Suppressor macrophage (primary cell): ENCODE measurements at regions not wholly inside any gene's neighbourhood (a gene's known extent, or its start where the extent isn't known, plus 50 kb on each side); places are given as distances from the start of the nearest gene placed in this dataset.
"Not testable (repeated sequence)": the region's sequence is repeated elsewhere in the genome, so short reads cannot be mapped to it uniquely, and the experiment has no call there.

Experiments
- DNase-seq, 4 experiments: peaks; one replicate each; pipeline ENCODE4 v3.0.0-alpha.2; 2020 to 2022

DNA sequence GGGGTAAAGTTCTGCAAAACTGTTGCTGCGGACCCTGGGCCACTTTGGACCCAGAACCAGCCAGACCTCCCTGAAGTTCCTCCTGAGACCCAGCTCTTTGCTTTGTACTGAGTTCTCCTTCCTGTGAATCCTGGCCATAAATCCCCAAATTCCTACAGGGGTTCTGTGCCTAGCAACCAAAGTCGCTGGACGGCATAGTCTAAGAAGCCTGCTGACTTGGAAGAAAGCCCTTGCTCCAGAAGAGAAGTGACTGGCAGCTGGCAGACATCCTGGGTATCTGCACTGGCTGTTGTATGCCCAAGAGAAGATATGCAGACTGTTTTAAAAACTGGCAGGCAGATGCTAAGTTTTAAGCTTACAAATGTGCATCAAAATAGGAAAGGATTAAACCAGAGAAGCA lies 99.9 kb upstream of the SLC24A4 start:
- no peak for DNase-seq

DNA sequence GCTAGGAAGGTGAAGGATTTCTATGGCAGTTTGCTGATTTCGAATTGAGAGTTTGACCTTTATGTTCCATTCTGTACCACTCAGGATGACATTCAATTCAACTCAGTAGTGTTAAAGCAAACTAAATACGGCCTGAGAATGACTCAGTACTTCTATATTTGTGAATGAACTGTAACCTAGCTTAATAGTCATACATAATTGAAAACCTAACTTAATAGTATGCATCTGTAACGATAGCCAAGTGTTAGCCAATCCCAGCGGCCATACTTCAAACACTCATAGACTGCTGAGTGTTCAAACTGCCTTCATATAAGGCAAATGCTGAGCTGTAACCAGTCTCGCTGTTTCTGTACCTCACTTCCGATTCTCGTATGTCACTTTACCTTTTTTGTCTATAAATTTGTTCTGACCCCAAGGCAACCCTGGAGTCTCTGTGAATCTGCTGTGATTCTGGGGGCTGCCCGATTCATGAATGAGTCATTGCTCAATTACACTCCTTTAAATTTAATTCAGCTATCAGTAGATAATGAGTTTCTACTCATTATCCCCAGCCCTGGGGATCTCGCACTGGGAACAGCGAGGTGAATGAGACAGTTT lies 98.5 kb upstream of the SLC24A4 start:
- peak in 2 of 4 experiments; percentile 12 to 21 for DNase-seq

GRCh38 chr14:92225731-92226130 lies 97.2 kb upstream of the SLC24A4 start:
- no peak for DNase-seq

- not testable (repeated sequence) for DNase-seq
Measured at GRCh38 chr14:92226166-92226565, 96.8 kb upstream of the SLC24A4 start.

GRCh38 chr14:92236243-92236900 lies 86.6 kb upstream of the SLC24A4 start:
- no peak for DNase-seq

- no peak for DNase-seq
Measured at GRCh38 chr14:92240658-92241057, 82.3 kb upstream of the SLC24A4 start.

GRCh38 chr14:92241966-92242595 lies 80.9 kb upstream of the SLC24A4 start:
- no peak for DNase-seq

GRCh38 chr14:92244805-92245204 lies 78.2 kb upstream of the SLC24A4 start:
- no peak for DNase-seq

DNA sequence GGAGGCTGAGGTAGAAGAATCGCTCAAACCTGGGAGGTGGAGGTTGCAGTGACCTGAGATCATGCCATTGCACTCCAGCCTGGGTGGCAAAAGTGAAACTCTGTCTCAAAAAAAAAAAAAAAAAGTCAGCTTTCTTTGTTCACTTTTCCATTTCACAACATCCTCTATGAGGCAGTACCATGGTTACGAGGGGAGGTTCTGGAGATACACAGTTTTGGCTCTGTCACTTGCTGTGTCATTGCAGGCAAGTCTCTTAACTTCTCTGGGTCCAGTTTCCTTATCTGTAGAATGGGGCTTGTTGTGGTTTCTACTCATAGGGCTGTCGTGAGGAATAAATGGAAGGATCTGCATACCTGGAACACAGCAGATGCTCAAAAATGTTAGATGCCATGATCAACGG lies 75.6 kb upstream of the SLC24A4 start:
- DNase-seq, result peak; percentile 38 to 76 (median 60)

DNA sequence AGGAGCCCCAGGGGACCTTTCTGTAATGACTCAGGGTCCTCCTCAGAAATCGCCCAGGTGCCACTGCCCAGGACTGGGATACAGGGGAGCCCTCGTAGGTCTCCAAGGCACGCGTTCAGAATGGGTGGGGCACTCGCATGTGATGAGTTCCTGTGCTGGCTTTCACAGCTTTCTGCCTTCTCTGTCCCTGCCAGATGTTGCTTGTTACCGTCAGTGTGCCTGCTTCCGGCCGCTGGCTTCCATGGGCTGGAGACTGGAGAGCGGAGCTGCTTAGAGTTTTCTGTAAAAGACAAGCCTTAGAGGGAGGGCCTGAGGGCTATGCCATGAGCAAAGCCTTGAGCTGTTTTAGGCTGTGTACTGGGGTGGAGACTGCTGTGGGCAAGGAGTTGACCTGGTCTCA lies 75.0 kb upstream of the SLC24A4 start:
- no peak for DNase-seq

GRCh38 chr14:92248696-92249095 lies 74.3 kb upstream of the SLC24A4 start:
- DNase-seq, result peak; percentile 71 to 88 (median 77)

- DNase-seq, result not testable (repeated sequence)
Measured at GRCh38 chr14:92250366-92250765, 72.6 kb upstream of the SLC24A4 start.

DNA sequence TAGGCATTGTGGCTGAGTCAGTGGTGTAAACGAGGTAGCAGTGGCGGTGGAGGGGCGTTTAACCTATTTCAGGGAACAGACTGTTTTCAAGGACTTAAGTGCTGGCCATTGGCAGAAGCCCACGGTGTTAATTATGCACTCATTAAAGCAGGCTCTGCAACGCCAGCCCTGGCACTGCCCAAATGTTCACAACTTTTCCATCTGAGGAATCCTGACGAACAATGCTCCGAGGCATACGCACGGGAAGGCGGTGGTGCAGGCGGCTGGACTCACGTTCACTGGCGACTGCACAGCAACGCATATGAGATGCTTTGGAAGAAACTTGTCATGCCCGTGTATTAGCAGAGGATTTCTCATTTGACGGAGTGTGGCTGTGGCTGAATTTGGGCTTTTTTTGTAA lies 70.6 kb upstream of the SLC24A4 start:
- DNase-seq, result no peak

- DNase-seq, result no peak
Measured at GRCh38 chr14:92253381-92253894, 69.5 kb upstream of the SLC24A4 start.

DNA sequence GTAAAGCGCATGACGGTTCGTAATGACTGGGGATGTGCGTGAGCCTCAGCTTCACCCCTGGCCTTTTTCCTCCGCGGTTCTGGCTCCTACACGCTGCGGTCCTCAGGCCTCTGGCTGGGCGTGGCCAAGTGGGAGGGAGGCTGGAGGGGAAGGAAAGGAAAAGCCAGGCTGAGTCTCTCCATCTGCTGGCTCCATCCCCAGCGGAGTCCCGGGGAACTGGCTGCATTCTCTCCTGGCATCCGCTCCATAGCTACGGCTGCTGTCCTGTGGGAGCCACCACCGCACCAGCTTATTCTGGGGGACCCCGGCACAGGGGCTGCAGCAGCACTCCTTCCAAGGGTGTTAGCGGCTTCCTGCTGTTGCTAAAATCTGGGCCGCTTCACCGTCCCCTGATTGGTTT lies 68.2 kb upstream of the SLC24A4 start:
- DNase-seq, result peak in 3 of 4 experiments; percentile 7 to 60 (median 30)

- DNase-seq, result peak in 1 of 4 experiments; percentile 12
Measured at GRCh38 chr14:92258934-92259333, 64.0 kb upstream of the SLC24A4 start.

DNA sequence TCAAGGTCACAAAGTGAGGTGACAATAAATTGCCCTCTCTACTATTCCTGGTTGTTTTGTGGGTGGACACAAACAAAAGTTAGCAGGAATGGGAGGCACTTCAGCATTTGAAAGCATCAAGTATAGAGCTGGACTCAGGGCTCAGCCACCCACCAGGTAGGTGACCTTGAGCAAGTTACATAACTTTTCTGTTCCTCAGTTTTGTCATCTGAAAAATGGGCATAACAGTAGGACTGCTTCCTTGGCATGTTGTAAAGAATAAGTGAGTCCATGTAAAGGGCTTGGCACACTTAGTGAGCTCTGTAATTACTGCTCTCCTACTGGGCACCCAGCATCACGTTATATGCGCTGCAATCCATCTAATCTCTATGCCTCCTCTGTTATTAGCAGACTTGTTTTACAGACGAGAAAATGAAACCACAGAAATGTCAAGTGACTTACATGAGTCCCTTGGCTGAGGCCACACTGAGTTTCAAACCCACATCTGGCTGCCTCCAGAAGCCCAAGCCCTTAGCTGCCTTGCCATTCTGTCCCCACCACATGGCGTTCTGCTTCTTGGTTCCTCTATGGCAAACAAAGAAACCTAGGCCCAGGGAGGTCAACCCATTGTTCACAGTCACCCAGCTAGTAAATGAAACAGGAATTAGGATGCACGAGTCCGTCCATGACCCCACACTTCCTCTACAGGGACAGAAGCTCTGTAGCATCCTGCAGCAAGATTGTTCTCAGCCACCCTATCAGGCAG lies 63.2 kb upstream of the SLC24A4 start:
- peak; percentile 84 to 91 (median 88) for DNase-seq

- peak; percentile 51 to 71 (median 60) for DNase-seq
Measured at GRCh38 chr14:92263681-92264080, 59.3 kb upstream of the SLC24A4 start.

GRCh38 chr14:92264195-92264594 lies 58.8 kb upstream of the SLC24A4 start:
- peak; percentile 7 to 54 (median 38) for DNase-seq

GRCh38 chr14:92266216-92266615 lies 56.7 kb upstream of the SLC24A4 start:
- no peak for DNase-seq
